ENCODE measurements at regions not wholly inside any gene's neighbourhood (a gene's known extent, or its start where the extent isn't known, plus 50 kb on each side); places are given as distances from the start of the nearest gene placed in this dataset.

DNA sequence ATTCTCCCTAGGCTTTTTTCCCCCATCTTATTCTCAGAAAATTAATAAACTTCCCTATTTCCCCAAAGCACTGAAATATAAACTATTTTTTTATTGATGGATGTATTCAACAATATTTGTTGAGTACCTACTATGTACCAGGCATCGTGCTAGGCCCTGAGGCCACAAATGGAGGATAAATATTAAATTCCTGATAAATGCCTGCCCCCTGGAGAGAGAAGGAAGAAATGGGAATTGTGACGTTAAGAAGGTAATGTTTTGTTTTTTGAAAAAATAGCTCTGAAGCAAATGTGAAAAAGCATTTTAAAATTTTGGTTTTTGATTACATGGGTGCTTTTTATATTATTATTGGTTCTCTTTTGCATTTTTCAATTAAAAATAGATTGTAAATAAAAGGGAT lies 60.5 kb upstream of the DPT start:
- Histone ChIP-seq H3K9me3 (ENCODE audit: control insufficient read depth, low read depth, low read length) (no peaks in the 10 kb centered on the region), H4K20me1 (ENCODE audit: control insufficient read depth, extremely low read depth, insufficient read depth, low read length) (no peaks in the 10 kb centered on the region), H3K9me1 (ENCODE audit: control insufficient read depth, extremely low read depth, insufficient read depth, low read length) (no peaks in the 10 kb centered on the region), H2AFZ (ENCODE audit: control insufficient read depth, low read length) (no peak overlapping the region), H3K79me2 (ENCODE audit: control insufficient read depth, insufficient read depth, low read length) (no peaks in the 10 kb centered on the region), H3K4me3 (ENCODE audit: control insufficient read depth in 2 of 3, extremely low read depth in 1 of 3, insufficient read depth in 2 of 3, low read depth in 1 of 3, low read length in 3 of 3) (no peak overlapping the region), H3K4me2 (ENCODE audit: control insufficient read depth, extremely low read depth, insufficient read depth, low read depth, low read length) (no peak overlapping the region), H3K36me3 (ENCODE audit: control insufficient read depth in 2 of 2, extremely low read depth in 1 of 2, insufficient read depth in 2 of 2, low read length in 2 of 2) (no peaks in the 10 kb centered on the region), H3K27me3 (ENCODE audit: control insufficient read depth, extremely low read depth, insufficient read depth, low read length) (no peaks in the 10 kb centered on the region), H3K27ac (ENCODE audit: control insufficient read depth, insufficient read depth, low read length) (no peak overlapping the region), H3K9ac (ENCODE audit: control insufficient read depth, extremely low read depth, insufficient read depth, low read length) (no peak overlapping the region), H3K4me1 (ENCODE audit: control insufficient read depth, extremely low read depth, insufficient read depth, low read length) (no peaks in the 10 kb centered on the region)
- dilution Hi-C loops (cut with MboI; ENCODE audit: extremely low pct_ligation_motif_present, low sequenced_read_pairs), result no loop called here
- no peak for DNase-seq (ENCODE audit: low read depth, low spot score)
- no peak for FAIRE-seq
- TF ChIP-seq EZH2 (IDR thresholded peaks at IDR 0.05; ENCODE audit: low read length), result no peak
- TF ChIP-seq, protein P1, sequence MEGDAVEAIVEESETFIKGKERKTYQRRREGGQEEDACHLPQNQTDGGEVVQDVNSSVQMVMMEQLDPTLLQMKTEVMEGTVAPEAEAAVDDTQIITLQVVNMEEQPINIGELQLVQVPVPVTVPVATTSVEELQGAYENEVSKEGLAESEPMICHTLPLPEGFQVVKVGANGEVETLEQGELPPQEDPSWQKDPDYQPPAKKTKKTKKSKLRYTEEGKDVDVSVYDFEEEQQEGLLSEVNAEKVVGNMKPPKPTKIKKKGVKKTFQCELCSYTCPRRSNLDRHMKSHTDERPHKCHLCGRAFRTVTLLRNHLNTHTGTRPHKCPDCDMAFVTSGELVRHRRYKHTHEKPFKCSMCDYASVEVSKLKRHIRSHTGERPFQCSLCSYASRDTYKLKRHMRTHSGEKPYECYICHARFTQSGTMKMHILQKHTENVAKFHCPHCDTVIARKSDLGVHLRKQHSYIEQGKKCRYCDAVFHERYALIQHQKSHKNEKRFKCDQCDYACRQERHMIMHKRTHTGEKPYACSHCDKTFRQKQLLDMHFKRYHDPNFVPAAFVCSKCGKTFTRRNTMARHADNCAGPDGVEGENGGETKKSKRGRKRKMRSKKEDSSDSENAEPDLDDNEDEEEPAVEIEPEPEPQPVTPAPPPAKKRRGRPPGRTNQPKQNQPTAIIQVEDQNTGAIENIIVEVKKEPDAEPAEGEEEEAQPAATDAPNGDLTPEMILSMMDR (optimal IDR thresholded peaks at IDR 0.05 in 1 of 3, IDR thresholded peaks at IDR 0.05 in 1 of 3, conservative IDR thresholded peaks at IDR 0.05 in 1 of 3; ENCODE audit: extremely low read depth in 1 of 3, insufficient read depth in 2 of 3, low read length in 3 of 3), result no peak

DNA sequence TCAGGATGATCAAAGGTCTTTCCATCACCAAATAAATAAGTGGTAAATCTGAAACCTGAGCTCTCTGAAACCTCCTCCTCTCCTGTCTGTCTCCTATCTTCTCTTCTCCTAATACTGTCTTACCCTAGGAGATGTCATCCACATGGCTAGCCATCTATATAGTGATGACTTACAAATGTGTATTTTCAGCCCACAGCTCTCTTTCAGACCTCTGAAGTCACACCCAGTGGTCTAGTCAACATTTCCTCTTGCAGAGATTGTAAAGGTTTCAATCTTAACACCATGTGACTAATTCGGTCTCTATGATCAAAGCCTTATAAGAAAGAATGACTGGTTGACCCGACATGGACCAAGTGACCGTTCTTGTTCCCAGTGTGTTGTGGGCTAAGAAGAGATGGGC lies 63.1 kb upstream of the DPT start:
- H2AFZ ChIP-seq (ENCODE audit: control insufficient read depth, low read length), result no peak overlapping the region
- dilution Hi-C loops (cut with MboI; ENCODE audit: extremely low pct_ligation_motif_present, low sequenced_read_pairs), result no loop called here

More for the DNA sequence above, 63.1 kb upstream of the DPT start:
- Histone ChIP-seq H3K27me3 (ENCODE audit: control insufficient read depth, extremely low read depth, insufficient read depth, low read length) (no peaks in the 10 kb centered on the region), H3K4me3 (ENCODE audit: control insufficient read depth in 2 of 3, extremely low read depth in 1 of 3, insufficient read depth in 2 of 3, low read depth in 1 of 3, low read length in 3 of 3) (no peak overlapping the region), H3K4me1 (ENCODE audit: control insufficient read depth, extremely low read depth, insufficient read depth, low read length) (no peaks in the 10 kb centered on the region), H3K27ac (ENCODE audit: control insufficient read depth, insufficient read depth, low read length) (no peak overlapping the region), H3K36me3 (ENCODE audit: control insufficient read depth in 2 of 2, extremely low read depth in 1 of 2, insufficient read depth in 2 of 2, low read length in 2 of 2) (no peaks in the 10 kb centered on the region), H3K9me1 (ENCODE audit: control insufficient read depth, extremely low read depth, insufficient read depth, low read length) (no peaks in the 10 kb centered on the region), H4K20me1 (ENCODE audit: control insufficient read depth, extremely low read depth, insufficient read depth, low read length) (no peaks in the 10 kb centered on the region), H3K9me3 (ENCODE audit: control insufficient read depth, low read depth, low read length) (no peaks in the 10 kb centered on the region), H3K9ac (ENCODE audit: control insufficient read depth, extremely low read depth, insufficient read depth, low read length) (no peak overlapping the region), H3K4me2 (ENCODE audit: control insufficient read depth, extremely low read depth, insufficient read depth, low read depth, low read length) (no peak overlapping the region), H3K79me2 (ENCODE audit: control insufficient read depth, insufficient read depth, low read length) (no peaks in the 10 kb centered on the region)
- no peak for DNase-seq (ENCODE audit: low read depth, low spot score)
- FAIRE-seq, result no peak
- no peak for TF ChIP-seq EZH2 (IDR thresholded peaks at IDR 0.05; ENCODE audit: low read length)
- TF ChIP-seq, protein P1 (optimal IDR thresholded peaks at IDR 0.05 in 1 of 3, IDR thresholded peaks at IDR 0.05 in 1 of 3, conservative IDR thresholded peaks at IDR 0.05 in 1 of 3; ENCODE audit: extremely low read depth in 1 of 3, insufficient read depth in 2 of 3, low read length in 3 of 3), result no peak

Measured in keratinocyte (primary cell).